H1 (cell line): ENCODE measurements at regions not wholly inside any gene's neighbourhood (a gene's known extent, or its start where the extent isn't known, plus 50 kb on each side); places are given as distances from the start of the nearest gene placed in this dataset.

ENCODE experiments used
- CTCF ChIA-PET: fragments of 300-600 bp; sonication (Branson Sonifier 250); formaldehyde crosslinking; loops from one replicate; lab custom pipeline; 2021; ENCODE audit not compliant: partially characterized antibody; lab: Charles Lee
- POLR2A ChIA-PET: fragments of 300-600 bp; sonication (Branson Sonifier 250); formaldehyde crosslinking; loops from one replicate; lab custom pipeline; 2021; ENCODE audit warnings: inconsistent platforms; ENCODE audit not compliant: partially characterized antibody; lab: Charles Lee
- DNase-seq, 2 experiments: peaks; one replicate each; pipeline versions ENCODE4 v3.0.0 to v3.0.0-alpha.2; 2010 to 2022; ENCODE audit warnings: low spot score in 2 of 2, low read depth in 1 of 2, mixed read lengths in 1 of 2
- FAIRE-seq: peaks from 2 replicates; lab custom pipeline; 2011; peaks lifted over from hg19 to GRCh38; lab: Jason Lieb, UNC
- H2AFZ ChIP-seq: 2 replicates; pipeline ENCODE4 v1.8.1; 2012; ENCODE audit warnings: low read length, inconsistent platforms
- H2AK5ac ChIP-seq: 2 replicates; pipeline ENCODE4 v1.6.1; 2013; ENCODE audit warnings: low read depth, low read length
- H2BK120ac ChIP-seq: replicated peaks from 2 replicates; pipeline ENCODE3; 2013; ENCODE audit warnings: low read depth, low read length, inconsistent platforms
- H2BK12ac ChIP-seq: 2 replicates; pipeline ENCODE4 v1.6.1; 2013; ENCODE audit warnings: low read depth, low read length
- H2BK15ac ChIP-seq: 2 replicates; pipeline ENCODE4 v1.6.1; 2013; ENCODE audit warnings: low read length
- H2BK20ac ChIP-seq: 2 replicates; pipeline ENCODE4 v1.6.1; 2013; ENCODE audit warnings: low read length
- H2BK5ac ChIP-seq: 2 replicates; pipeline ENCODE4 v1.6.1; 2013; ENCODE audit warnings: low read depth, low read length
- H3K14ac ChIP-seq: 2 replicates; pipeline ENCODE4 v1.6.1; 2013; ENCODE audit warnings: inconsistent platforms; ENCODE audit not compliant: insufficient read length
- H3K18ac ChIP-seq: 2 replicates; pipeline ENCODE4 v1.6.1; 2013; ENCODE audit warnings: low read length; ENCODE audit errors: extremely low read depth
- H3K23ac ChIP-seq: 2 replicates; pipeline ENCODE4 v1.6.1; 2013; ENCODE audit warnings: inconsistent platforms; ENCODE audit not compliant: insufficient read length
- H3K23me2 ChIP-seq: 2 replicates; pipeline ENCODE4 v1.6.1; 2013; ENCODE audit warnings: low read depth, low read length
- H3K27ac ChIP-seq: 2 replicates; pipeline ENCODE4 v1.6.1; 2011; ENCODE audit warnings: low read depth, low read length, inconsistent platforms
- H3K27me3 ChIP-seq, 4 experiments: replicated peaks in 1 of 4; 1 replicate in 1 of 4; 2 replicates in 3 of 4; pipeline versions ENCODE4 v1.6.1 to v1.8.1; 2011 to 2013; ENCODE audit warnings: low read length in 3 of 4, mild to moderate bottlenecking in 3 of 4, inconsistent platforms in 2 of 4, mixed read lengths in 2 of 4, moderate library complexity in 1 of 4; ENCODE audit not compliant: control insufficient read depth in 3 of 4, insufficient read depth in 3 of 4; ENCODE audit errors: extremely low read depth in 1 of 4
- H3K36me3 ChIP-seq, 4 experiments: 2 replicates each; pipeline versions ENCODE4 v1.6.1 to v1.8.1; 2011 to 2013; ENCODE audit warnings: mild to moderate bottlenecking in 4 of 4, low read length in 3 of 4, moderate library complexity in 2 of 4, control low read depth in 1 of 4, inconsistent platforms in 1 of 4; ENCODE audit not compliant: insufficient read depth in 4 of 4, control insufficient read depth in 2 of 4
- H3K4ac ChIP-seq: replicated peaks from 2 replicates; pipeline ENCODE3; 2013; ENCODE audit warnings: low read length, low read depth, mixed read lengths, inconsistent platforms; ENCODE audit not compliant: insufficient read length
- H3K4me1 ChIP-seq, 4 experiments: replicated peaks in 1 of 4; 1 replicate in 1 of 4; 2 replicates in 3 of 4; pipeline versions ENCODE4 v1.6.1 to v1.8.1; 2011 to 2013; ENCODE audit warnings: low read length in 3 of 4, inconsistent platforms in 2 of 4, mixed read lengths in 1 of 4; ENCODE audit not compliant: insufficient read depth in 4 of 4, control insufficient read depth in 3 of 4
- H3K4me2 ChIP-seq, 2 experiments: 2 replicates each; pipeline versions ENCODE4 v1.6.1 to v1.8.1; 2011 to 2013; ENCODE audit warnings: low read depth in 2 of 2, low read length in 2 of 2, control low read depth in 1 of 2, inconsistent platforms in 1 of 2, mild to moderate bottlenecking in 1 of 2; ENCODE audit not compliant: insufficient read depth in 1 of 2
- H3K4me3 ChIP-seq, 4 experiments: fragments of 200-600, 300-600 bp in 1 of 4; sonication (generic), shearing (Covaris generic), sonication (Bioruptor Twin) in 1 of 4; 2 replicates each; pipeline versions ENCODE4 v1.5.1 to v1.8.1; 2011 to 2016; ENCODE audit warnings: low read length in 4 of 4, low read depth in 3 of 4, control low read depth in 2 of 4, inconsistent platforms in 2 of 4, mild to moderate bottlenecking in 2 of 4, mixed read lengths in 1 of 4, moderate library complexity in 1 of 4; ENCODE audit not compliant: insufficient read depth in 2 of 4; ENCODE audit errors: extremely low read depth in 1 of 4
- H3K56ac ChIP-seq: replicated peaks from 2 replicates; pipeline ENCODE3; 2013; ENCODE audit warnings: low read depth, mild to moderate bottlenecking, mixed read lengths, low read length, inconsistent platforms; ENCODE audit not compliant: insufficient read length
- H3K79me1 ChIP-seq: 2 replicates; pipeline ENCODE4 v1.6.1; 2013; ENCODE audit warnings: low read depth, low read length, control low read depth
- H3K79me2 ChIP-seq, 2 experiments: 2 replicates each; pipeline versions ENCODE4 v1.6.1 to v1.8.1; 2012 to 2013; ENCODE audit warnings: low read length in 2 of 2, mild to moderate bottlenecking in 2 of 2, inconsistent platforms in 1 of 2; ENCODE audit not compliant: insufficient read depth in 2 of 2, control insufficient read depth in 1 of 2
- H3K9ac ChIP-seq, 4 experiments: replicated peaks in 1 of 4; 1 replicate in 1 of 4; 2 replicates in 3 of 4; pipeline versions ENCODE4 v1.6.1 to v1.8.1; 2011 to 2013; ENCODE audit warnings: low read depth in 3 of 4, low read length in 3 of 4, control low read depth in 2 of 4, mild to moderate bottlenecking in 2 of 4, moderate library complexity in 2 of 4, inconsistent platforms in 1 of 4; ENCODE audit errors: extremely low read depth in 1 of 4
- H3K9me3 ChIP-seq, 2 experiments: 2 replicates each; pipeline versions ENCODE4 v1.6.1 to v1.8.1; 2012 to 2013; ENCODE audit warnings: mild to moderate bottlenecking in 2 of 2, moderate library complexity in 2 of 2, control low read depth in 1 of 2, inconsistent platforms in 1 of 2, low read depth in 1 of 2, low read length in 1 of 2, mixed read lengths in 1 of 2; ENCODE audit not compliant: insufficient read depth in 2 of 2
- H4K20me1 ChIP-seq, 2 experiments: replicated peaks in 1 of 2; 2 replicates each; pipeline versions ENCODE3 to v1.8.1; 2011 to 2013; ENCODE audit warnings: inconsistent platforms in 2 of 2, low read length in 2 of 2, mild to moderate bottlenecking in 1 of 2; ENCODE audit not compliant: insufficient read depth in 2 of 2, control insufficient read depth in 1 of 2
- H4K5ac ChIP-seq: 2 replicates; pipeline ENCODE4 v1.6.1; 2013; ENCODE audit warnings: low read length, low read depth, mixed read lengths, inconsistent platforms; ENCODE audit not compliant: insufficient read length
- H4K8ac ChIP-seq: 2 replicates; pipeline ENCODE4 v1.8.0; 2013; ENCODE audit warnings: mild to moderate bottlenecking, moderate library complexity, low read length, inconsistent platforms; ENCODE audit not compliant: insufficient read depth; ENCODE audit errors: extremely low read depth
- H4K91ac ChIP-seq: replicated peaks from 2 replicates; pipeline ENCODE3; 2013; ENCODE audit warnings: low read length, mixed read lengths, inconsistent platforms; ENCODE audit not compliant: insufficient read length
- CBX8 ChIP-seq: fragments of 300-800, 300-1000 bp; sonication (generic); IDR thresholded peaks from 2 replicates; pipeline ENCODE4 v1.7.1; 2016; ENCODE audit warnings: low read depth, low read length, borderline replicate concordance
- EP300 ChIP-seq, 2 experiments: IDR thresholded peaks; 1 replicate in 1 of 2; 2 replicates in 1 of 2; pipeline ENCODE4 v1.6.1; 2011 to 2012; ENCODE audit warnings: low read depth in 2 of 2, low read length in 2 of 2, mild to moderate bottlenecking in 2 of 2, borderline replicate concordance in 1 of 2, inconsistent platforms in 1 of 2, moderate library complexity in 1 of 2
- JUN ChIP-seq: IDR thresholded peaks from 2 replicates; pipeline ENCODE4 v1.6.1; 2011; ENCODE audit warnings: low read depth, mild to moderate bottlenecking, improper control_type of control experiment, low read length
- KDM5A ChIP-seq: fragments of 200-600 bp; IDR thresholded peaks from 2 replicates; pipeline ENCODE4 v1.7.1; 2012; ENCODE audit warnings: mild to moderate bottlenecking, low read length, inconsistent platforms, mixed read lengths
- POU5F1 ChIP-seq: IDR thresholded peaks from 2 replicates; pipeline ENCODE4 v1.6.1; 2011; ENCODE audit warnings: low read depth, mild to moderate bottlenecking, low read length, moderate library complexity
- RAD21 ChIP-seq, 2 experiments: IDR thresholded peaks in 1 of 2; conservative IDR thresholded peaks in 1 of 2; 2 replicates each; pipeline ENCODE4 v1.6.1; 2011; ENCODE audit warnings: low read depth in 2 of 2, low read length in 2 of 2, improper control_type of control experiment in 1 of 2, inconsistent platforms in 1 of 2, mild to moderate bottlenecking in 1 of 2, moderate library complexity in 1 of 2
- SIX5 ChIP-seq: IDR thresholded peaks from 2 replicates; pipeline ENCODE4 v1.6.1; 2011; ENCODE audit warnings: mild to moderate bottlenecking, low read depth, low read length
- SP1 ChIP-seq: IDR thresholded peaks from 2 replicates; pipeline ENCODE4 v1.6.1; 2011; ENCODE audit warnings: low read depth, low read length
- WGBS, 2 experiments: shearing (Covaris generic) in 1 of 2; methylation state at CpG; one replicate each; pipeline versions ENCODE4 v1.1.6 to v1.1.7; 2013 to 2015; ENCODE audit warnings: low lambda C conversion rate in 2 of 2, mixed read lengths in 2 of 2, inconsistent platforms in 1 of 2, low coverage in 1 of 2, missing lambda C conversion rate in 1 of 2; ENCODE audit not compliant: insufficient replicate concordance in 2 of 2, insufficient coverage in 1 of 2, insufficient read length in 1 of 2; ENCODE audit errors: extremely low coverage in 1 of 2, missing lambda C conversion rate in 1 of 2; 5-methylcytosine and 5-hydroxymethylcytosine counted together

- H3K9me3 ChIP-seq = no peaks in the 10 kb centered on the region
- WGBS, 2 experiments = 78% methylated on average over 3 of the region's 3 CpGs; no CpG with 5 or more reads in 1 of the 2 experiments
- DNase-seq (no peak), FAIRE-seq (no peak)
- H3K4me3 ChIP-seq = no peak overlapping the region
- no peak overlapping the region for H3K18ac ChIP-seq
- no peaks in the 10 kb centered on the region for H3K36me3 ChIP-seq
- no peak overlapping the region for H2AK5ac ChIP-seq
- H3K56ac ChIP-seq = no peak overlapping the region
- no peaks in the 10 kb centered on the region for H3K79me1 ChIP-seq
- no peak overlapping the region for H4K8ac ChIP-seq
- H3K23me2 ChIP-seq = no peaks in the 10 kb centered on the region
- H4K91ac ChIP-seq = no peak overlapping the region
- H4K20me1 ChIP-seq = no peaks in the 10 kb centered on the region
- no peaks in the 10 kb centered on the region for H3K27me3 ChIP-seq
- ChIA-PET POLR2A (no interaction called here), CTCF (interaction anchor here (0.7 to 2.1 kb wide), 4 partner anchors 15 to 473 kb away, joined by 3 to 10 read pairs (median 4); no protein-coding TSS in a partner anchor)
- no peak overlapping the region for H3K4ac ChIP-seq
- no peak overlapping the region for H2AFZ ChIP-seq
- no peak overlapping the region for H3K14ac ChIP-seq
- TF ChIP-seq CBX8 (no peak), SIX5 (no peak), JUN (no peak), SP1 (no peak), RAD21 (IDR thresholded peaks at IDR 0.05 in 1 of 2, conservative IDR thresholded peaks at IDR 0.05 in 1 of 2; ENCODE audit: low read depth in 2 of 2, low read length in 2 of 2) (no peak), POU5F1 (no peak), KDM5A (no peak), EP300 (IDR thresholded peaks at IDR 0.05; ENCODE audit: borderline replicate concordance in 1 of 2, low read depth in 2 of 2, low read length in 2 of 2) (no peak)
- H2BK20ac ChIP-seq = no peak overlapping the region
- no peak overlapping the region for H2BK5ac ChIP-seq
- H2BK15ac ChIP-seq = no peak overlapping the region
- H3K27ac ChIP-seq = no peak overlapping the region
- H3K23ac ChIP-seq = no peak overlapping the region
- no peak overlapping the region for H2BK120ac ChIP-seq
- no peaks in the 10 kb centered on the region for H3K4me1 ChIP-seq
- H4K5ac ChIP-seq = no peak overlapping the region
- H2BK12ac ChIP-seq = no peak overlapping the region
- no peaks in the 10 kb centered on the region for H3K79me2 ChIP-seq
- no peak overlapping the region for H3K9ac ChIP-seq
- H3K4me2 ChIP-seq = no peak overlapping the region
Measured at GRCh38 chr15:81466741-81467140, 92.7 kb upstream of the TMC3 start.
